Sigmoid colon (tissue), 6 donors: ENCODE measurements at regions not wholly inside any gene's neighbourhood (a gene's known extent, or its start where the extent isn't known, plus 50 kb on each side); places are given as distances from the start of the nearest gene placed in this dataset.

Experiments
- DNase-seq: peaks from one replicate; pipeline ENCODE4 v3.0.0-alpha.2; 2019
- H3K27ac ChIP-seq, 4 donors: fragments of 200-600 bp; sonication (generic); one replicate each; pipeline ENCODE4 v1.5.1; 2016 to 2019; ENCODE audit warnings: mild to moderate bottlenecking in 1 of 4
- H3K27me3 ChIP-seq, 3 donors: fragments of 200-600 bp; sonication (generic); one replicate each; pipeline ENCODE4 v1.5.1; 2019; ENCODE audit warnings: mild to moderate bottlenecking in 1 of 3
- H3K36me3 ChIP-seq, 4 donors: fragments of 200-600 bp; sonication (generic); one replicate each; pipeline ENCODE4 v1.5.1; 2016 to 2019
- H3K4me1 ChIP-seq, 4 donors: fragments of 200-600 bp; sonication (generic); one replicate each; pipeline ENCODE4 v1.5.1; 2017 to 2019
- H3K4me3 ChIP-seq, 4 donors: fragments of 200-600 bp; sonication (generic); one replicate each; pipeline ENCODE4 v1.5.1; 2017 to 2019; ENCODE audit warnings: mild to moderate bottlenecking in 2 of 4, moderate library complexity in 1 of 4
- H3K9me3 ChIP-seq, 4 donors: fragments of 200-600 bp in 3 of 4; sonication (generic) in 3 of 4; one replicate each; pipeline versions ENCODE4 v1.5.1 to v1.6.1; 2013 to 2019
- CTCF ChIP-seq, 4 experiments: fragments of 450-650 bp in 3 of 4; fragments of 200-600 bp in 1 of 4; IDR thresholded peaks; one replicate each; pipeline ENCODE4 v1.5.1; 2016 to 2019; ENCODE audit warnings: antibody characterized with exemption in 4 of 4, mild to moderate bottlenecking in 3 of 4, moderate library complexity in 2 of 4
- EP300 ChIP-seq, 4 donors: sonication (generic); formaldehyde crosslinking; IDR thresholded peaks; one replicate each; pipeline ENCODE4 v1.6.1; 2017; ENCODE audit warnings: antibody characterized with exemption in 4 of 4
- POLR2A ChIP-seq, 2 donors: fragments of 450-650 bp; IDR thresholded peaks; one replicate each; pipeline ENCODE4 v1.6.1; 2016; ENCODE audit warnings: antibody characterized with exemption in 2 of 2, mild to moderate bottlenecking in 2 of 2, moderate library complexity in 2 of 2
- POLR2AphosphoS5 ChIP-seq, 4 donors: sonication (generic); formaldehyde crosslinking; IDR thresholded peaks; one replicate each; pipeline ENCODE4 v1.6.1; 2017; ENCODE audit warnings: antibody characterized with exemption in 4 of 4
- WGBS, 2 donors: extraction: QIAGEN DNeasy Blood & Tissue Kit; methylation state at CpG; one replicate each; pipeline ENCODE4 v1.1.7; 2013; 5-methylcytosine and 5-hydroxymethylcytosine counted together
- intact Hi-C: fragments of 100-400 bp; cut with DNase I; formaldehyde crosslinking; loops from one replicate; pipeline ENCODE4 v1.15.1; 2023
- donor health status: healthy with polysubstance abuse.
- donor health status: healthy.

DNA sequence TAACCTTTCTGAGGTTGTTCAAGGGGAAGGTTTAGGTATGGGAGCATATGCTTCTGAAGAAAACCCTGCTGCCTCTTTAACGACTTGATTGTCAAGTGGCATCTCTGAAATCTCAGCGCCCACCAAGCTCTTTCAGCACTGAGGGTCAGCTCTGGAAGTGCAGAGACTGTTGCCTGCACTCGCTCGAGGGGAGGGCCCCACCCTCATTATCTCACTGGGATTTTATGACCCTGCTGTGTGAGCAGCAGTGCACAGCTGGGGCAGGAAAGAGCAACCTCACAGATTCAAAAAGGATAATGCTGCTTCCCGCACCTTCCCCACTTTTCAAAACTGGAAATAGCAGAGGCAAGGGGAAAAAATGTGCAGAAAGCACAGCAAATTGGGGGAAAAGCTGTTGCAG lies 56.9 kb upstream of the SPRED2 start:
- DNase-seq, result no peak
- Histone ChIP-seq H3K4me1 (no peaks in the 10 kb centered on the region), H3K36me3 (no peaks in the 10 kb centered on the region), H3K27ac (no peak overlapping the region), H3K9me3 (no peaks in the 10 kb centered on the region), H3K4me3 (no peak overlapping the region), H3K27me3 (no peaks in the 10 kb centered on the region)
- 9 to 55% methylated on average over 5 of the region's 5 CpGs for WGBS, 2 donors
- intact Hi-C loops, result no loop called here
- no peak for TF ChIP-seq CTCF (IDR thresholded peaks at IDR 0.05)
- TF ChIP-seq POLR2A (IDR thresholded peaks at IDR 0.05), result no peak
- no peak for TF ChIP-seq EP300 (IDR thresholded peaks at IDR 0.05)
- no peak for TF ChIP-seq POLR2AphosphoS5 (IDR thresholded peaks at IDR 0.05)

- Histone ChIP-seq H3K4me3 (no peak overlapping the region), H3K36me3 (no peaks in the 10 kb centered on the region), H3K9me3 (no peaks in the 10 kb centered on the region), H3K27ac (no peak overlapping the region), H3K27me3 (no peaks in the 10 kb centered on the region), H3K4me1 (no peaks in the 10 kb centered on the region)
- DNase-seq, result no peak
- intact Hi-C loops, result no loop called here
- 87 to 94% methylated on average over 3 of the region's 3 CpGs for WGBS, 2 donors
- TF ChIP-seq CTCF (IDR thresholded peaks at IDR 0.05), result no peak
Observed at GRCh38 chr2:65488527-65488926, 56.1 kb upstream of the SPRED2 start.

- no peak for TF ChIP-seq POLR2A (IDR thresholded peaks at IDR 0.05)
- TF ChIP-seq EP300 (IDR thresholded peaks at IDR 0.05), result no peak
- TF ChIP-seq CTCF (IDR thresholded peaks at IDR 0.05), result no peak
- no peak for TF ChIP-seq POLR2AphosphoS5 (IDR thresholded peaks at IDR 0.05)
- Histone ChIP-seq H3K27ac (no peak overlapping the region), H3K4me1 (no peaks in the 10 kb centered on the region), H3K9me3 (no peaks in the 10 kb centered on the region), H3K36me3 (no peaks in the 10 kb centered on the region), H3K4me3 (no peak overlapping the region), H3K27me3 (no peaks in the 10 kb centered on the region)
- intact Hi-C loops, result no loop called here
- WGBS, 2 donors, result 88 to 89% methylated on average over 5 of the region's 5 CpGs
- no peak for DNase-seq
Observed at GRCh38 chr2:65487404-65487803, 55.0 kb upstream of the SPRED2 start.

GRCh38 chr2:65486802-65487201 lies 54.4 kb upstream of the SPRED2 start:
- intact Hi-C loops, result no loop called here
- 88 to 93% methylated on average over 4 of the region's 4 CpGs for WGBS, 2 donors

More at GRCh38 chr2:65486802-65487201, 54.4 kb upstream of the SPRED2 start:
- H3K27ac ChIP-seq, result no peak overlapping the region
- no peaks in the 10 kb centered on the region for H3K36me3 ChIP-seq
- no peaks in the 10 kb centered on the region for H3K9me3 ChIP-seq
- DNase-seq, result no peak
- no peaks in the 10 kb centered on the region for H3K27me3 ChIP-seq
- no peak overlapping the region for H3K4me3 ChIP-seq
- TF ChIP-seq POLR2A (IDR thresholded peaks at IDR 0.05) (no peak), CTCF (IDR thresholded peaks at IDR 0.05) (no peak), EP300 (IDR thresholded peaks at IDR 0.05) (no peak), POLR2AphosphoS5 (IDR thresholded peaks at IDR 0.05) (no peak)
- no peaks in the 10 kb centered on the region for H3K4me1 ChIP-seq
